ENCODE measurements at regions not wholly inside any gene's neighbourhood (a gene's known extent, or its start where the extent isn't known, plus 50 kb on each side); places are given as distances from the start of the nearest gene placed in this dataset.

DNA sequence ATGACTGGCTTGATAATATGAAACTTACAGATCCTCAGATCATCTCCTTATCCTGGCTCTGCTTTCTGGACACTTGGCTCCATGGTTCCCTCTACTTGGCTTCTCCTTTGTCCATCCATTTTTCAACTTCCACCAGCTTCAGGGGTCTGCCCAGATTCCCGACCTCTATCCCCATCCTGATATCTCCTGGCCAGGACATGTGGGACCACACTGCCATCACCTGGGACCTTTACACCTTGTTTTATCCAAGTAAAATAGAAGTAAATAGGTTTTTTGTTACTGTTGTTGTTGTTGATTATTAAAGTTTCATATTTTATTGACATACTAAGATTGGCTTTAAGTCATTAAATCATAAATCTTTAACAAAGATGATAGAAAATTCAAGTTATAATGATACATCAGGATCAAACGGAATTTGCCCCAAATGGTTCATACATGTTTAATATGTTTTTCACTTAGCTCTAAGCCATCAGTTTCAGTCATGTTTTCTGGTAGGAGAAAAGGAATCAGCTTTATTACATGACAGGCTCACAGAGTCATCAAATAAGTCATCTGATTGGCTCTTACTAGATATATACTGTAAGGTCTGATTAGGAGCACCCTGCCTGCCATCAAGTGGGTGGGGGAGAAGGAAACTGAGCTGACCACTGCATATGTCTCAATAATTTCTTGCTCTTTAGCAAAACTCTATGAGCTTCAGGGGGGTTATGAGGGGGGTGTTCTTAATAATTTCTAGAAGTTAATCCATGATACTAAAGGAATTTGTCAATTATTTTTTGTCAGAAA, 111.5 kb upstream of the AHR start:
- DNase-seq (ENCODE audit: low spot score): no peak
- Histone ChIP-seq H3K27ac (ENCODE audit: extremely low read length, insufficient read depth, low read length) (no peak overlapping the region), H3K4me1 (ENCODE audit: insufficient read depth, low read length) (peaks cover 43% of the 10 kb centered on the region), H3K4me3 (replicated peaks in 1 of 3; ENCODE audit: insufficient read depth in 1 of 3, low read depth in 2 of 3, low read length in 3 of 3) (no peak overlapping the region), H3K36me3 (replicated peaks in 1 of 2; ENCODE audit: control insufficient read depth in 1 of 2, insufficient read depth in 2 of 2, low read length in 2 of 2) (no peaks in the 10 kb centered on the region), H3K27me3 (ENCODE audit: control insufficient read depth in 1 of 2, insufficient read depth in 2 of 2, low read length in 2 of 2) (no peaks in the 10 kb centered on the region), H4K20me1 (ENCODE audit: insufficient read depth, low read length) (no peaks in the 10 kb centered on the region), H3K9ac (ENCODE audit: insufficient read depth, low read depth, low read length) (no peak overlapping the region), H2AFZ (ENCODE audit: low read length) (no peak overlapping the region), H3K4me2 (ENCODE audit: low read depth, low read length) (no peak overlapping the region), H3K79me2 (ENCODE audit: insufficient read depth, low read length) (no peaks in the 10 kb centered on the region), H3K9me3 (ENCODE audit: low read length) (no peaks in the 10 kb centered on the region)
- no peak for TF ChIP-seq TP53 (CRISPR knock-in tag; conservative IDR thresholded peaks at IDR 0.05)
- peak; percentile 17; the same call in 1 of the 2 replicates for TF ChIP-seq POGZ (CRISPR knock-in tag; IDR thresholded peaks at IDR 0.05)
- no peak for TF ChIP-seq TBX2 (CRISPR knock-in tag; IDR thresholded peaks at IDR 0.05; ENCODE audit: borderline replicate concordance)
- no peak for TF ChIP-seq HES4 (CRISPR knock-in tag; IDR thresholded peaks at IDR 0.05; ENCODE audit: borderline replicate concordance)
- TF ChIP-seq SMC3 (IDR thresholded peaks at IDR 0.05; ENCODE audit: low read length): peak; percentile 17; the same call in 1 of the 2 replicates
- TF ChIP-seq, protein P1, sequence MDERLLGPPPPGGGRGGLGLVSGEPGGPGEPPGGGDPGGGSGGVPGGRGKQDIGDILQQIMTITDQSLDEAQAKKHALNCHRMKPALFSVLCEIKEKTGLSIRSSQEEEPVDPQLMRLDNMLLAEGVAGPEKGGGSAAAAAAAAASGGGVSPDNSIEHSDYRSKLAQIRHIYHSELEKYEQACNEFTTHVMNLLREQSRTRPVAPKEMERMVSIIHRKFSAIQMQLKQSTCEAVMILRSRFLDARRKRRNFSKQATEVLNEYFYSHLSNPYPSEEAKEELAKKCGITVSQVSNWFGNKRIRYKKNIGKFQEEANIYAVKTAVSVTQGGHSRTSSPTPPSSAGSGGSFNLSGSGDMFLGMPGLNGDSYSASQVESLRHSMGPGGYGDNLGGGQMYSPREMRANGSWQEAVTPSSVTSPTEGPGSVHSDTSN (CRISPR knock-in tag; IDR thresholded peaks at IDR 0.05): no peak
- TF ChIP-seq ZNF329 (CRISPR knock-in tag; IDR thresholded peaks at IDR 0.05; ENCODE audit: low read depth): no peak
- no peak for TF ChIP-seq TAF1 (CRISPR knock-in tag; IDR thresholded peaks at IDR 0.05)
- no peak for TF ChIP-seq HDAC2 (CRISPR knock-in tag; IDR thresholded peaks at IDR 0.05)
- no peak for TF ChIP-seq EHMT2 (IDR thresholded peaks at IDR 0.05; ENCODE audit: borderline replicate concordance, low read depth, low read length)
- TF ChIP-seq GZF1 (CRISPR knock-in tag; IDR thresholded peaks at IDR 0.05): no peak
- no peak for TF ChIP-seq RORA (CRISPR knock-in tag; IDR thresholded peaks at IDR 0.05)
- TF ChIP-seq SATB2 (CRISPR knock-in tag; IDR thresholded peaks at IDR 0.05): no peak
- no peak for TF ChIP-seq ZNF350 (CRISPR knock-in tag; IDR thresholded peaks at IDR 0.05; ENCODE audit: borderline replicate concordance, low read depth)
- no peak for TF ChIP-seq NFIC (IDR thresholded peaks at IDR 0.05; ENCODE audit: low read length)
- TF ChIP-seq, protein P2, sequence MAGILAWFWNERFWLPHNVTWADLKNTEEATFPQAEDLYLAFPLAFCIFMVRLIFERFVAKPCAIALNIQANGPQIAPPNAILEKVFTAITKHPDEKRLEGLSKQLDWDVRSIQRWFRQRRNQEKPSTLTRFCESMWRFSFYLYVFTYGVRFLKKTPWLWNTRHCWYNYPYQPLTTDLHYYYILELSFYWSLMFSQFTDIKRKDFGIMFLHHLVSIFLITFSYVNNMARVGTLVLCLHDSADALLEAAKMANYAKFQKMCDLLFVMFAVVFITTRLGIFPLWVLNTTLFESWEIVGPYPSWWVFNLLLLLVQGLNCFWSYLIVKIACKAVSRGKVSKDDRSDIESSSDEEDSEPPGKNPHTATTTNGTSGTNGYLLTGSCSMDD (CRISPR knock-in tag; IDR thresholded peaks at IDR 0.05): no peak
- TF ChIP-seq, protein P3, sequence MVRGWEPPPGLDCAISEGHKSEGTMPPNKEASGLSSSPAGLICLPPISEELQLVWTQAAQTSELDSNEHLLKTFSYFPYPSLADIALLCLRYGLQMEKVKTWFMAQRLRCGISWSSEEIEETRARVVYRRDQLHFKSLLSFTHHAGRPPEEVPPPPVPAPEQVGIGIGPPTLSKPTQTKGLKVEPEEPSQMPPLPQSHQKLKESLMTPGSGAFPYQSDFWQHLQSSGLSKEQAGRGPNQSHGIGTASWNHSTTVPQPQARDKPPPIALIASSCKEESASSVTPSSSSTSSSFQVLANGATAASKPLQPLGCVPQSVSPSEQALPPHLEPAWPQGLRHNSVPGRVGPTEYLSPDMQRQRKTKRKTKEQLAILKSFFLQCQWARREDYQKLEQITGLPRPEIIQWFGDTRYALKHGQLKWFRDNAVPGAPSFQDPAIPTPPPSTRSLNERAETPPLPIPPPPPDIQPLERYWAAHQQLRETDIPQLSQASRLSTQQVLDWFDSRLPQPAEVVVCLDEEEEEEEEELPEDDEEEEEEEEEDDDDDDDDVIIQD (CRISPR knock-in tag; IDR thresholded peaks at IDR 0.05; ENCODE audit: low read depth): peak; percentile 53; the same call in 1 of the 2 replicates
- TF ChIP-seq ZNF572 (CRISPR knock-in tag; IDR thresholded peaks at IDR 0.05): no peak
- peak; percentile 70 for TF ChIP-seq STAG1 (CRISPR knock-in tag; IDR thresholded peaks at IDR 0.05)
- no peak for TF ChIP-seq ZFY (CRISPR knock-in tag; IDR thresholded peaks at IDR 0.05)
- TF ChIP-seq, protein P4, sequence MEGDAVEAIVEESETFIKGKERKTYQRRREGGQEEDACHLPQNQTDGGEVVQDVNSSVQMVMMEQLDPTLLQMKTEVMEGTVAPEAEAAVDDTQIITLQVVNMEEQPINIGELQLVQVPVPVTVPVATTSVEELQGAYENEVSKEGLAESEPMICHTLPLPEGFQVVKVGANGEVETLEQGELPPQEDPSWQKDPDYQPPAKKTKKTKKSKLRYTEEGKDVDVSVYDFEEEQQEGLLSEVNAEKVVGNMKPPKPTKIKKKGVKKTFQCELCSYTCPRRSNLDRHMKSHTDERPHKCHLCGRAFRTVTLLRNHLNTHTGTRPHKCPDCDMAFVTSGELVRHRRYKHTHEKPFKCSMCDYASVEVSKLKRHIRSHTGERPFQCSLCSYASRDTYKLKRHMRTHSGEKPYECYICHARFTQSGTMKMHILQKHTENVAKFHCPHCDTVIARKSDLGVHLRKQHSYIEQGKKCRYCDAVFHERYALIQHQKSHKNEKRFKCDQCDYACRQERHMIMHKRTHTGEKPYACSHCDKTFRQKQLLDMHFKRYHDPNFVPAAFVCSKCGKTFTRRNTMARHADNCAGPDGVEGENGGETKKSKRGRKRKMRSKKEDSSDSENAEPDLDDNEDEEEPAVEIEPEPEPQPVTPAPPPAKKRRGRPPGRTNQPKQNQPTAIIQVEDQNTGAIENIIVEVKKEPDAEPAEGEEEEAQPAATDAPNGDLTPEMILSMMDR (CRISPR knock-in tag; IDR thresholded peaks at IDR 0.05): peak; percentile 43
- TF ChIP-seq RARA (CRISPR knock-in tag; IDR thresholded peaks at IDR 0.05): no peak
- no peak for ATAC-seq
- ChIA-PET CTCF (ENCODE audit: low intra/inter-chr PET ratio, low total read pairs) (no interaction called here), POLR2A (no interaction called here)
- in situ Hi-C loops (cut with HindIII; ENCODE audit: extremely low pct_ligation_motif_present, low pct_unique_long_range_greater_than_20kb) (no loop called here), intact Hi-C loops (cut with micrococcal nuclease; ENCODE audit: unreplicated experiment) (no loop called here)
- BruUV-seq (replicated peaks): no TSS peak
- WGBS (ENCODE audit: low lambda C conversion rate): 95% methylated on average over 2 of the region's 2 CpGs
- no peak for FAIRE-seq

Measured in HepG2 (cell line).